T1000 (cell line): ENCODE measurements at regions not wholly inside any gene's neighbourhood (a gene's known extent, or its start where the extent isn't known, plus 50 kb on each side); places are given as distances from the start of the nearest gene placed in this dataset.
"Not testable (repeated sequence)": the region's sequence is repeated elsewhere in the genome, so short reads cannot be mapped to it uniquely, and the experiment has no call there.

Experiments
- DNase-seq: peaks from one replicate; lab custom pipeline; 2025; ENCODE audit warnings: mixed read lengths; lab: John Stamatoyannopoulos, UW

GRCh38 chr13:80957019-80957655, 616.2 kb upstream of the SPRY2 start:
- DNase-seq, result no peak

- no peak for DNase-seq
These were observed 614.6 kb upstream of the SPRY2 start for GRCh38 chr13:80955501-80955900.

- no peak for DNase-seq
These were observed 611.2 kb upstream of the SPRY2 start for GRCh38 chr13:80952158-80952557.

- DNase-seq, result no peak
These were observed 605.3 kb upstream of the SPRY2 start for GRCh38 chr13:80946008-80946802.

DNA sequence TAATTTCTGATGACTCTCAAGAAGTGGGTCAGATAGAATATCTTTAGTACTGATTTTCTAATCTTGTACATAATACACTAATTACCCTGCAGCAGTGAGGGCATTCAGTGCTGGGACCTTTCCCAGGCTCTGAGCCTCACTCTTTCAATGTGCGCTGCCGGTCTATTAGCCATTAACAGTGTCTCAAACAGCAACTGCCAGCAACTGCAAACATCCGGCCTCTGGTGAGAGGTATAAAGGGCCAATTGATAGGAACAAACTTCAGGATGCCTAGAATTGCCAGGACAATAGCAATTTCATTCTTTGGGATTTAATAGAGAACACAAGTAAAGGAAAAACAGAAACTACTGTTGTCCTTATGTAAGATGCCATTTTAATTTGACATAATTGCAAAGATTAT, 604.4 kb upstream of the SPRY2 start:
- no peak for DNase-seq

- DNase-seq, result no peak
These were observed 598.7 kb upstream of the SPRY2 start for GRCh38 chr13:80939581-80939980.

DNA sequence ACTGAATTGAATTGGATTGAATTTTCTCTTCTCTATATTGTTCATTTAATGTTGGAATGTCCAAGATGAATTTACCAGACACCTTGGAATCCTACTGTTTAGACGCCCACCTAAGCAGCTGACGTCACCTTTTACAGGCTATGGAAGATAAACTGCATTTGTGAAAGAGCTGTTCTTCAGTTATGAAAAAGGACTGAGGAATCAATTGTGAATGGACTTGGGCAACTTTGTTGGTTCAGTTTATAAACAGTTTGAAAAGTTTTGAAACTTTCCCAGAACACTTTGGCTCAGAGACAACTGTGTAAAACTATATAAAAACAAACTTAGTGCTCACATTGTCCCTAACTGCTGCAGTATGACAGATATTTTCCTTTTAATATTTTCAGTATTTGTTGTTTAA, 590.8 kb upstream of the SPRY2 start:
- DNase-seq, result no peak

DNA sequence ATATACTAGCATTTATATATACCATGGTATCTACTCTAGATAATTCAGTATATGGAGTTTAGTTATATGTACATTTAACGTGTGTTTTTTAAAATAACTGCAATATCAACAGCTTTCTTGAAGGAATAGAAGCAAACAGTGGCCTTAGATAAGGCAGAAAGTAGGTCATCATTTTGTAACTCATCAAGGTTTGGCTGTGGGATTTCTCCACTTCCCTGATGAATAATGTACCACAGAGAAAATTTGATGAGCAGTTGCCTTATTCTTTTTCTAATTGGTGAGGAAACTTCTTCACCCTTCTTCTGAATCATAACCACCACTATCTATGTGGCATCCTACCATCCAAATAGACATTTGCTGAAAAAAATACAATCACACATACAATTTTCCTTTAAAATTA, 590.2 kb upstream of the SPRY2 start:
- no peak for DNase-seq

DNA sequence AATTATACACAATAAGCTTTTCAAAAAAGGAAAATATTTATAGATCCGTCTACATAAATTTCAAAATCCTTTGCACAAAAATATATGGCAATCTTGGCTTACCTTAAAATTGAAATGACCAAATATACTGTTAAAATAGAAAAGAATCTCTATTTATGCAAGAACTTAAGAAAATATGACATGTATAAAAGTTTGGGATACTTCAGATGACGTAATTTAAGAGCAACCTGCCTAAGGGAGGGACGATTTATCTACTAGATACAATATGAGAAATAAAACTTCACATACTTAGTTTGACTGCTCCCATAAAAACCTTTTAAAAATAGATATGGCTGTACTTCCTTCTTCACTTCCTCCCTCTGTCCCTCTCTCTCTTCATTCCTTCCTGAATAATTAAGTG, 587.3 kb upstream of the SPRY2 start:
- no peak for DNase-seq

GRCh38 chr13:80926024-80926423, 585.1 kb upstream of the SPRY2 start:
- not testable (repeated sequence) for DNase-seq

- DNase-seq, result no peak
These were observed 583.7 kb upstream of the SPRY2 start for GRCh38 chr13:80924596-80924995.

DNA sequence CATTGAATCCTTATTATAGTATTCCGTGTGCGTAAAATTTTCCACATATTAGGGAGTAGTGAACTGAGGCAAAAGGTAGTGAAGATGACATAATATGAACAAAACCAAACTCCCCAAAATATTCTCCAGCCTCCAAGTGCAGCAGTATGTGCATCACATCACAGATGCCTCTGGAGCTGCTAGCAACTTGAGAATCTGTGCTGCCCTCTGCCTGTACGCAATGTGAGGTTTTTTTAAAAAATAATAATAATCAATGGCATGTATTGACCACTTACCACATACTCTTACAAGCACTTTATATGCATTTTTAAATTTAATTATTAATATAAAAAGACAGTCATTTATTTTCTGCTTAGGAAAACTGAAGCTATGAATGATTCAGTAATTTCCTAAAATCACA, 583.0 kb upstream of the SPRY2 start:
- DNase-seq, result no peak

- no peak for DNase-seq
These were observed 581.0 kb upstream of the SPRY2 start for GRCh38 chr13:80921971-80922370.

- DNase-seq, result no peak
These were observed 580.6 kb upstream of the SPRY2 start for GRCh38 chr13:80921541-80921940.

- no peak for DNase-seq
These were observed 565.9 kb upstream of the SPRY2 start for GRCh38 chr13:80906860-80907259.

- DNase-seq, result no peak
These were observed 563.5 kb upstream of the SPRY2 start for GRCh38 chr13:80904386-80904785.

- DNase-seq, result no peak
These were observed 563.0 kb upstream of the SPRY2 start for GRCh38 chr13:80903911-80904310.

GRCh38 chr13:80901530-80901929, 560.6 kb upstream of the SPRY2 start:
- no peak for DNase-seq

DNA sequence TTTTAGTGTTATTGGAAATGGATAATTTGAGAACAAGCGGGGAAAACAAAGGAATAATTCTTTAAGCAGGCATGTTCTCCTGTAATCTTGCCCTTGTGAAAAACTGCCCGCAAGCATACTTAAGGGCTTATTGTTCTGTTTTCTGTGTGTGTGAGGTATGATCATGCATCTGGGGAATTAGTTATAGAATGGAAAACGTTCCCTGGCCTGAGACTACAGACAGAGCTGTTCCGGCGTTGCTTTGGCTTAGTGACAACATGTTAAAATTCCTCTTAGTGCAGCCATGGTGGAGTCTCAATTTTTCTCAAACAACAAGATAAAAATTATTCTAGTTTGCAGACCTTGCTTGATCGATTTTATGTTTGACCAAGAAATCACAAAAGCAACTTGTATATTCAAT, 560.2 kb upstream of the SPRY2 start:
- DNase-seq, result no peak

DNA sequence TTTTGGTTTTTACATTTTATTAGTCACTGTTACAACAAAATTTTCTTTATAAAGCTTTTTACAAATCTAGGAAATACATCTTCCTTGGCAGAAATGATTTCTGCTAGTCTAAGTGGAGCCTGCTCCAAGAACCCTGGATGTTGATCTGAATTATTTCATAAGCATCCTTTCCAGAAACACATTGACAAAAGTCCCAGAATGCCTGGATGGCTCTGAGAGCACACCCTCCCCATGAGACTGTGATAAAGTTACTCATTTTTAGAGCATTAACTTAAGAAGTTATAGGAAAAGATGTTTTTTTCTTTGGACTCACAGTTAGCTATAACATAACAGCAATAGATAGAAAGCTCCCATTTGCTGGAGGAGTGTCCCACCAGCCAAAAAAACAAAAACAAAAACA, 559.6 kb upstream of the SPRY2 start:
- no peak for DNase-seq

DNA sequence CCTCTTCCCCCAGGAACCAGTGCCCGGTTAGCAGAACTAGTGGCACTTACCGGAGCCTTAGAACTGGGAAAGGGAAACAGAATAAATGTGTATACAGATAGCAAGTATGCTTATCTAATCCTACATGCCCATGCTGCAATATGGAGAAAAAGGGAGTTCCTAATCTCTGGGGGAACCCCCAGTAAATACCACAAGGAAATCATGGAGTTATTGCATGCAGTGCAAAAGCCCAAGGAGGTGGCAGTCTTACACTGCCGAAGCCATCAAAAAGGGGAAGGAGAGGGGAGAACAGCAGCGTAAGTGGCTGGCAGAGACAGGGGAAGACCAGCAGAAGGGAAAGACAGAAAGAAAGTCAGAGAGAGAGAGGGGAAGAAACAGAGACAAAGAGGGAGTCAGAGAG, 556.7 kb upstream of the SPRY2 start:
- DNase-seq, result not testable (repeated sequence)

DNA sequence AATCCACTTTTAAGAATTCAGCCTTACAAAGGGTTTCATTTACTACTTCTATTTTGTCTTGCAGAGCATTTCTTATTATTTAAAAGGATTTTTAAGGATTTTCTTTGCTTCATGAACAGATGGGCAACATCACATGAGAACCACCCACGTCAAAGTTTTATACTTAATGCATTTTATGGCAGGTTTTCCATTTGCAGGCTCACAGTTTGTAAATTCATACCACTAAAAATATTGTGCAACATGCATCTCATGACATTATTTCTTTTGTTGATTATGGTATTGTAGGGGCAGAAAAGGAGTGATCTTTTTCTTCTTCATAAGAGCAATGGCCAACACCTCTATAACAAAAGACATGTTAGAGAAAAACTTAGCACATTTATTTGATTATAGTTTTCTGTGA, 554.0 kb upstream of the SPRY2 start:
- DNase-seq, result no peak

DNA sequence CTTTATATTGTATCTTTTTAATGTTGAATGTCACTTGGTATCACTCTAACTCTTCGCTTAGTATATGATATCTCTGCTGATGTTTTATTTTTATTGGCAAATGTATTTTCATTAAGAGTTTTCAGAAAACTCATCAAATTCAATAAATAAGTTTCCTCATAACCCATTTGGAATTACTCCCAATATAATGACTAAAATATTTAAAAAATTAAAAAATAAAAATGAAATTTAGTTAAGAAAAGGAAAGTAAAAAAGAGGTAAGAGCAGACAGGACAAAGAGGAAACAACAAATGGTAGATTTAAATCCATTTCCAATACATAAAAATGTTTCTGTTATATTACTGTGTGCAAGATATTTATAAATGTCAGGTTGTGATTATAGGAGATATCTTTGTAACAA, 548.9 kb upstream of the SPRY2 start:
- DNase-seq, result no peak

DNA sequence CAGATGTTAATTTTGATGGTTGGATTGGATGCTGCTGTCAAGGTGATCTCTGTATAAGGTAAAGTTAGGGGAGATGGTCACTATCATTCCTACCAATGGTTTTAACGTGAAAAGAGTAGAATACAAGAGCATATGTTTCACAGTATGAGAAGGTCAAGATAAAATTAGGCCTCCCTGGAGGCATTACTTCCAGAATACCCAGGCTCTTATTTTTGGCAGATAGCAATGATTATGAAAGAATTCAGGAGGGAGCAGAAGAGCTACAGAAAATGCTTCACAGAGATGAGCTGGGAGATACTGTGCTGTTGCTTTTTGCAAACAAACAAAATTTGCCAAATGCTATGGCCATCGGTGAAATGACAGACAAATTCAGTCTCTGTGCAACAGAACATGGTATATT, 547.5 kb upstream of the SPRY2 start:
- DNase-seq, result no peak
